ENCODE measurements at regions not wholly inside any gene's neighbourhood (a gene's known extent, or its start where the extent isn't known, plus 50 kb on each side); places are given as distances from the start of the nearest gene placed in this dataset.

DNA sequence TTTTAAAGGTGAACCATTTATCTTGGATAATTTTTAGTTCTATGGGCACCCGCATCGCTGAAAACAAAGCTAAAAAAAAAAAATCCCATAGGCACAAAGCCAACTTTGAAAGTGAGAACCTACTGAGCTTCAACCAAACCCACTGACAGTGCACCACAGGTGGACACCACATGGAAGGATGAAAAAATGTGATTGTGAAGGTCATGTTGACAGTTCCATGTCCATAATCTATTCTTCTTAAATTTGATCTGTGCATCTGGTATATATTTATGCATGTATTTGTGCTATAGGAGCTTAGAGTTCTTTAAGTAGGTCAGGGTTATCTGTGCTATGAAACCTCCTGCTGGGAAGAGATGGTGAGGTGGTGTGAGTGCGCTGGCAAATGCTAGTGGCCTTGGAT, 374.3 kb downstream of the SPRY1 start:
- ATAC-seq: no peak

DNA sequence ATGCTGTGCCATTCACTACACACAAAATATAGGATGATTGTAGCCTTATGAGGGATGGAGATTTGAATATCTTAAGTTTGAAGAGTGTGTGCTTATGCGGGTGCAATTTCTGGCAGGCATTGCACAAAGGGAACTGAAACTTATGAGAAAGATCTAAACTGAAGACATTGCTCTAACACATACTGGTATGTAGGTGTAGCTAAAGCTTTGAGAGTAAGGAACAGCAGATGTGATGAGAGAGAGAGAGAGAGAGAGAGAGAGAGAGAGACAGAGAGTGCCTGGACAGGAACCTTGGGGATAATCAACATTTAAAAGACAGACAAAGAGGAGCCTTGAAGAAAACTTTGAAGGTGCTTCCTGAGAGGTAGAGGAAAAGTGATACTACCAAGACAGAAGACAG, 379.7 kb downstream of the SPRY1 start:
- no peak for ATAC-seq

DNA sequence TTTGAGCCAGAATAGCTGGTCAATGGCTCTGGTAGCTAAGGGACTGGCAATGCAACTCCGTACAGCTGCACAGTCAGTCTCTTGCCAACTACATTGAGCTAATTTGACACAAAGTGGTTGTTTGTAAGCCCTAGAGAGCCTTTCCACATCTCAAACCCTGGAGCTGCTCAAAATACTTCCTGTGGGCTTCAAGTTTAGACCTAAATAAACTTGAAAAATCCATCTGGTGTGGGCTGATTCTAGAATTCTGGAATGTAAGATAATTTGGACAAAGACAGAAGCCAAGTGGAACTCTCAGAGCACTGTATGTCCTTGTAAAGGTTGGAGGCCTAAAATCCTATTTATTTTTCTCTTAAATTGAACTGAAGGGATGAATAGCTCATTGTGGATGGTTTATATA, 380.8 kb downstream of the SPRY1 start:
- ATAC-seq: no peak

GRCh38 chr4:123783151-123783790, 386.7 kb downstream of the SPRY1 start:
- ATAC-seq: no peak

DNA sequence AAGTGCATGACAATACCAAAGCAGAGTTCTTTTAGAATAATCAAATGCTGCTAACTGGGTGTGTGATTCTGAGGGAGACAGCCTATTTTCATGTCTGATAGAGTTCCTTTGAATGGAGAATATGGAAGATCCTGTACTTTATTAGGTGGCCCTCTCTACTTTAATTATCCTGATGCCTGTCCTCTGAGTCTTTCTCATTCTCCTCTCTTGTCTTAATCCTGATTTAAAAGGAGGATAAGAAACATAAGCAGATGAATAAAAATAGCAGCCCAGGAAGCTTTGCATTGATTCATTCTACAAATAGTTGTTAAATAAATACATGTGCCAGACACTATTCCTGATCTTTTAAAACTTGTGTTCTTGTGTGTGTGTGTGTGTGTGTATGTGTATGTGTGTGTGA, 387.3 kb downstream of the SPRY1 start:
- ATAC-seq: no peak

DNA sequence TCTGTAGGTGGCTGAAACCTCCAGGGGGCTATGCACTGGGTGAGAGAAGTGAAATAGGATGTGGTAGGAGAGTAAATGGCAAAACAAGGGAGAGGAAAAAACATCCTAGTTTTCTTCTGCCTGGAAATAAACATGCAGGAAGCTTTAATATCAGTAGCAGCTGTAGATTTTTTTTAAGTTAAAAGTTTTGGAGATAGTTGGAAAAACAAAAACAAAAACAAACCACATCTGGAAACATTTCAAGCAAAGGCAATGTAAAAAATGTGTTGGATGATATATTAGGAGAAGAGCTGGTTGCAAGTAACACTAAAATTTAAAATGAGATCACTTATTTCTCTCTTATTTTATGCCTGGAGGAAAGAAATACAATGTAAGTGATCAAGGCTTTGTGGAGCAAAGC, 388.0 kb downstream of the SPRY1 start:
- ATAC-seq: no peak

GRCh38 chr4:123785538-123785937, 388.9 kb downstream of the SPRY1 start:
- ATAC-seq: no peak

GRCh38 chr4:123786163-123786915, 389.7 kb downstream of the SPRY1 start:
- ATAC-seq: no peak

GRCh38 chr4:123786920-123787319, 390.3 kb downstream of the SPRY1 start:
- ATAC-seq: no peak

DNA sequence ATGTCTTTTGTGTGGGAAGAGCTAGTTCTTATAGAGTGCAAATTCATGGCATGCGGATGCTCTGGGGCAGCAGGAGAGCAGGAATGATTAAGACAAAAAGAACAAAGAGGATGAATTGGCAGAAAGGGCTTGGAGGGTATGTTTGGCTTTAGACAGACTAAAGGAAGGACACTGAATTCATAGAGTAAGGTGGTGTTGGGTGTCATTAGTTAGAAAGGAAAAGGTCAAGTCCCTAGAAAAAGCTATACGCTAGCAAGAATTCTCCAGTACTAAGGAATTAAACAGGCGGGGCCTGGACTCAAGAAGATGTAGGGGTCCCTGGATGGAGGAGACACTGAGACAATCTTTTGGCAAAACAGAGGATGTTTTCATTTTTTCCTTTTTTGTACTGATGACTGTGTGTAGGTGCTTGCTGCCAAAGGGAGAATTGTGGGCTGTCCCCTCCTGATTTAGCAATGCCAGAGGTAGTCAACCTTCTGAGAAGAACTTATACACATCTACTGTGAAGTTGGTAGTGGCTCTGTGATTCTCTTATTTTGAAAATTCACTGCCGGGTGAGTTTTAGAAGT, 391.0 kb downstream of the SPRY1 start:
- ATAC-seq: no peak

GRCh38 chr4:123788577-123788976, 392.0 kb downstream of the SPRY1 start:
- ATAC-seq: no peak

- ATAC-seq: no peak
Measured at GRCh38 chr4:123790681-123791080, 394.1 kb downstream of the SPRY1 start.

- ATAC-seq: no peak
Measured at GRCh38 chr4:123802082-123802645, 405.6 kb downstream of the SPRY1 start.

- no peak for ATAC-seq
Measured at GRCh38 chr4:123802933-123803332, 406.3 kb downstream of the SPRY1 start.

DNA sequence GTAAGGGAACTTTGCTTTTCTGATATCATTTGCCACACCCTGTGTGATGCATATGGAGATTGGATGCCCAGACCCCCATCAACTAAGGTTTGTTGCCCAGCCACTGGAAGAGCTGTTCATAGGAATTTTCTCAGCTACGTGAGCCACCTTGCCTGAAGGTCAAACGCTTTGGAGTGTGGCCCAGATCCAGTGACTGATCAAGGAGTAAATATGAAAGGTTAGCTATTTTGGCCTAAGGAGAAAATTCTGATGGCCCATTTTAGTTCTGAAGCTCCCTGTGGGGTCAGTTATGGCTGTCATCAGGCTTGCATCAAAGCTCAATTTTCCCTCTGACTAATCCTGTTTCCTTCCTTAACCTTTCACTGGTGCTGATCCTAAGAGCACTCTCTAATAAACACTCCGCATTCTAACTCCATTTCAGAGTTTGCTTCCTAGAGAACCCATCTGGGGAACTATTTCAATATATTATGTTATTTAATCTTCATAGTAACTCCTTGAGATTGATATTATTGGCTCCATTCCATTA, 407.7 kb downstream of the SPRY1 start:
- no peak for ATAC-seq

GRCh38 chr4:123806056-123806455, 409.5 kb downstream of the SPRY1 start:
- ATAC-seq: no peak

GRCh38 chr4:123807187-123807586, 410.6 kb downstream of the SPRY1 start:
- no peak for ATAC-seq

GRCh38 chr4:123807866-123808265, 411.3 kb downstream of the SPRY1 start:
- no peak for ATAC-seq

DNA sequence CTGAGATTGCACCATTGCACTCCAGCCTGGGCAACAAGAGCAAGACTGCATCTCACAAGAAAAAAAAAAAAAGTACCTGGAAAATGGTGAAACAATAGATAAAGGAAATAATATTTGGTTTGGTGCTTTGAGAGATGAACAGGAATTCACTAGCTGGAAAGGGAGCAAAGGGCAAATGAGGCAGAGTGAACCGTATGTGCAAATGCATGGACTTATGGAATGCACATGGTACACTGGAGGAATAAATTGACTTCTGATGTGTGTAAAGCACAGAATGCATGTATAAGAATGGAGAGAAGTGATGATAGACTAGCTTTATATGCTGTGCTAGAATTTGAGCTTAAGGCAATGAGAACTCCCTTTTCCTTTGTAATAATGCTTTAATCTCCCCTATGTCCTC, 413.3 kb downstream of the SPRY1 start:
- ATAC-seq: no peak

GRCh38 chr4:123812066-123812390, 415.4 kb downstream of the SPRY1 start:
- ATAC-seq: no peak

DNA sequence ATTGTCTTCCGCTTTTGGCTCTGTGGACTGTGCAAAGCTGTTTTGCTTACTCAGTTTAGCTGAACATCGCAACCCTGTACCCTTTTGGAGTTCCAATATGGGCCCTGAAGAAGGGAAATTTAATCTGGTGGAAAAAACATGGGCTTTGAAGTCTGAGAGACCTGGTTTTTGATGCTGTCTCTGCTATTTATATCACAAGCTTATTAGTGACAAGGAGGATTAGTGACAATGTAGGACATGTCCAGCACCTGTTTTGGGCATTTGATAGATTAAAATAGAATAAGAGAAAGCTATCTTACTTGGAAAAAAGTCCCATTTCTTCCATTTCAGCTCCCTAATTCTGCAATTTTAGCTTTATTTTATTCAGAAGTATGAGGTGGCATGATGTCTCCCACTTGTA, 417.3 kb downstream of the SPRY1 start:
- no peak for ATAC-seq

DNA sequence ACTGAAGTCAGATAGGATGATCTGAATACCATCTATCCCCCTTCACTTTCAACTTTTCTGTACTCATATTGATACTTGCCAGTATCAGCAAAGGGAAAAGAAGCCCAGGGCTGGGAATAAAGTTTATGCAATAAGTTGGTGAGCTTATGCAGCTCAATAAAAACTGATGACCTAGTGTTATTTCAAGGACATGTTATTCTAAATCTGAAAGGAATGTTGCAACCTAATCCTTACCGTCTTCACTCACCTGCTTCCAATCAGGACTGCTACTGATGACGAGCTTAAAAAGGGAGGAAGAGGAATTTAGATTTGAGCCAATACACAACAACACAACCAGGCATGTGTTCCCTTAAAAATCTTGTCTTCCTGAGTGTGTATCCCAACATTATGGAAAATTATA, 419.9 kb downstream of the SPRY1 start:
- no peak for ATAC-seq

DNA sequence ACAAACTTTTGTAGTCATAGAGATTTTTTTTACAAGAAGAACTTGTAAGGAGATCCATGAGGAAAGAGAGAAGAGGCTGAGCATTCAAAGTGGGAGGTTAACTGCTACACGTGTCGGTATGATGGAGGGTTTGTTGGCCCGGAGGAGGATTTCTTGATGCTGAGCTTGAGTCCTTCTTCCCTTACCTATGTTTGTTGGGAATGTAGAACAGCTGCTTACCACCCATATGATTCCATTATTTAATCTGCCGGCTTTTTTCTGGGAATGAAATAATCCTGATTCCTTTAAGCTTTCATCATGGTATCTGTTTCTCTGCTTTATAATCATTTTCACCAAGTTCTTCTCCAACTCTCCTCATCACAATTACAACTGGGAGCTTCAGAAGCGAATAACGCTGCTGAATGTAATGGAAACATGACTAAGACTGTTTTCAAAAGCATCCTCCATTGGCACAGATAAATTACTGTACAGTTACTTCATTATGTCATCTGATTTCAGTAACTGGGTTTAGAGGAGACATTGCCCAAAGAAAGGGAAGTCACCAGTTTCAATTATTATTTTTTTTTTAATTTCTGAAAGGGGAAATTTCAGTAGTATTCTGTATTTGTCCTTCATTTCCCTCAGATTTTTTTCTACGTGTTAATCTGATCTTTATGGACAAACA, 420.6 kb downstream of the SPRY1 start:
- no peak for ATAC-seq

Measured in activated CD4-positive, CD25-positive, alpha-beta regulatory T cell treated with anti-CD3 and anti-CD28 coated beads, Interleukin-2, amount 50 U/mL, for 24 hours (primary cell).